SK-N-SH (cell line): ENCODE measurements at regions not wholly inside any gene's neighbourhood (a gene's known extent, or its start where the extent isn't known, plus 50 kb on each side); places are given as distances from the start of the nearest gene placed in this dataset.

Source experiments
- CTCF ChIA-PET: fragments of 300-600, 350-600 bp; formaldehyde crosslinking; extraction: SDS; loops from one replicate; lab custom pipeline; 2021; lab: Yijun Ruan, JAX
- POLR2A ChIA-PET: fragments of 350-600 bp; sonication (Branson Sonifier 250); formaldehyde crosslinking; extraction: SDS; loops from one replicate; lab custom pipeline; 2020; ENCODE audit warnings: antibody characterized with exemption, inconsistent platforms; lab: Yijun Ruan, JAX
- DNase-seq: peaks from one replicate; pipeline ENCODE4 v3.0.0; 2012
- H2AFZ ChIP-seq: fragments of 200-600 bp; sonication (generic); 2 replicates; pipeline ENCODE4 v1.8.1; 2016; ENCODE audit warnings: antibody characterized with exemption, mild to moderate bottlenecking, low read depth
- H3F3A ChIP-seq: fragments of 200-600 bp; sonication (generic); replicated peaks from 2 replicates; pipeline ENCODE3; 2016; ENCODE audit warnings: antibody characterized with exemption, mild to moderate bottlenecking; ENCODE audit not compliant: insufficient read depth
- H3K27ac ChIP-seq, 2 experiments: fragments of 200-500 bp in 1 of 2; fragments of 200-600 bp in 1 of 2; sonication (Bioruptor generic) in 1 of 2; sonication (generic), shearing (Covaris generic) in 1 of 2; 2 replicates each; pipeline versions ENCODE4 v1.5.1 to v1.6.1; 2014 to 2016; ENCODE audit warnings: low read depth in 2 of 2, inconsistent platforms in 1 of 2, low read length in 1 of 2, mild to moderate bottlenecking in 1 of 2, mixed read lengths in 1 of 2
- H3K27me3 ChIP-seq: fragments of 200-600 bp; sonication (generic), shearing (Covaris generic); 2 replicates; pipeline ENCODE4 v1.6.1; 2016; ENCODE audit warnings: mixed run types; ENCODE audit not compliant: insufficient read depth
- H3K36me3 ChIP-seq, 2 experiments: fragments of 200-500 bp in 1 of 2; fragments of 200-600 bp in 1 of 2; sonication (Bioruptor generic) in 1 of 2; sonication (generic) in 1 of 2; replicated peaks in 1 of 2; 2 replicates each; pipeline versions ENCODE3 to v1.5.1; 2014 to 2016; ENCODE audit warnings: low read length in 1 of 2, mild to moderate bottlenecking in 1 of 2; ENCODE audit not compliant: insufficient read depth in 2 of 2, control insufficient read depth in 1 of 2
- H3K4me1 ChIP-seq, 2 experiments: fragments of 200-500 bp in 1 of 2; fragments of 200-600 bp in 1 of 2; sonication (Bioruptor generic) in 1 of 2; sonication (generic), shearing (Covaris generic) in 1 of 2; 2 replicates each; pipeline versions ENCODE4 v1.5.1 to v1.6.1; 2014 to 2016; ENCODE audit warnings: low read depth in 1 of 2, low read length in 1 of 2, mixed run types in 1 of 2; ENCODE audit not compliant: insufficient read depth in 2 of 2, control insufficient read depth in 1 of 2
- H3K4me2 ChIP-seq: fragments of 200-600 bp; sonication (generic), shearing (Covaris generic); 2 replicates; pipeline ENCODE4 v1.6.1; 2017; ENCODE audit warnings: mixed run types
- H3K4me3 ChIP-seq, 2 experiments: fragments of 200-500 bp in 1 of 2; fragments of 200-600 bp in 1 of 2; sonication (Bioruptor generic) in 1 of 2; sonication (generic), shearing (Covaris generic) in 1 of 2; 2 replicates each; pipeline versions ENCODE4 v1.5.1 to v1.8.1; 2014 to 2016; ENCODE audit warnings: low read depth in 2 of 2, inconsistent platforms in 1 of 2, low read length in 1 of 2, mild to moderate bottlenecking in 1 of 2, mixed read lengths in 1 of 2, moderate library complexity in 1 of 2
- H3K79me2 ChIP-seq: fragments of 200-600 bp; sonication (generic); 2 replicates; pipeline ENCODE4 v1.8.1; 2017; ENCODE audit warnings: mild to moderate bottlenecking; ENCODE audit not compliant: insufficient read depth
- H3K9ac ChIP-seq: fragments of 200-600 bp; sonication (generic); 2 replicates; pipeline ENCODE4 v1.6.1; 2017; ENCODE audit warnings: mixed run types
- H3K9me2 ChIP-seq: fragments of 200-600 bp; sonication (generic); 2 replicates; pipeline ENCODE4 v1.6.1; 2017; ENCODE audit warnings: mixed run types
- H3K9me3 ChIP-seq: fragments of 200-600 bp; sonication (generic); 2 replicates; pipeline ENCODE4 v1.6.1; 2017; ENCODE audit warnings: mixed run types, mild to moderate bottlenecking, moderate library complexity
- H4K20me1 ChIP-seq: fragments of 200-600 bp; sonication (generic); 2 replicates; pipeline ENCODE4 v1.6.1; 2017; ENCODE audit warnings: mild to moderate bottlenecking, mixed run types; ENCODE audit not compliant: insufficient read depth
- CHD2 ChIP-seq: fragments of 150-350 bp; IDR thresholded peaks from 2 replicates; pipeline ENCODE4 v1.6.1; 2018; ENCODE audit warnings: low read length; ENCODE audit not compliant: partially characterized antibody
- ELF1 ChIP-seq: IDR thresholded peaks from 2 replicates; pipeline ENCODE4 v1.4.0; 2012
- EP300 ChIP-seq, 2 experiments: IDR thresholded peaks; 2 replicates each; pipeline versions ENCODE4 v1.4.0 to v1.6.1; 2012; ENCODE audit warnings: borderline replicate concordance in 1 of 2, low read depth in 1 of 2, low read length in 1 of 2
- EZH2phosphoT487 ChIP-seq: fragments of 200-600 bp; sonication (generic); IDR thresholded peaks from 2 replicates; pipeline ENCODE4 v1.6.1; 2017; ENCODE audit warnings: low read depth, mixed run types, mild to moderate bottlenecking, antibody characterized with exemption, moderate library complexity, borderline replicate concordance
- FOSL2 ChIP-seq: IDR thresholded peaks from 2 replicates; pipeline ENCODE4 v1.4.0; 2012; ENCODE audit warnings: low read depth, mild to moderate bottlenecking, moderate library complexity, borderline replicate concordance
- IRF3 ChIP-seq: fragments of 150-350 bp; IDR thresholded peaks from 2 replicates; pipeline ENCODE4 v1.6.1; 2016; ENCODE audit warnings: mild to moderate bottlenecking, low read depth, low read length
- JUND ChIP-seq: IDR thresholded peaks from 2 replicates; pipeline ENCODE4 v1.4.0; 2012
- MAX ChIP-seq: IDR thresholded peaks from 2 replicates; pipeline ENCODE4 v1.4.0; 2012; ENCODE audit warnings: low read depth
- MEF2A ChIP-seq: IDR thresholded peaks from 2 replicates; pipeline ENCODE4 v1.4.0; 2012; ENCODE audit warnings: low read depth, borderline replicate concordance
- NFIC ChIP-seq: IDR thresholded peaks from 2 replicates; pipeline ENCODE4 v1.4.0; 2012; ENCODE audit warnings: borderline replicate concordance
- PBX3 ChIP-seq: IDR thresholded peaks from 2 replicates; pipeline ENCODE4; 2012
- RCOR1 ChIP-seq: fragments of 150-350 bp; IDR thresholded peaks from 2 replicates; pipeline ENCODE4 v1.6.1; 2017; ENCODE audit warnings: antibody characterized with exemption, low read length
- RFX5 ChIP-seq: IDR thresholded peaks from 2 replicates; pipeline ENCODE4 v1.6.1; 2012; ENCODE audit warnings: mild to moderate bottlenecking, improper control_type of control experiment, low read length
- RXRA ChIP-seq: IDR thresholded peaks from 2 replicates; pipeline ENCODE4 v1.4.0; 2012; ENCODE audit warnings: low read depth, mild to moderate bottlenecking, borderline replicate concordance
- SIN3A ChIP-seq: IDR thresholded peaks from 2 replicates; pipeline ENCODE4 v1.6.1; 2012; ENCODE audit warnings: low read depth, mild to moderate bottlenecking, low read length, moderate library complexity, borderline replicate concordance
- TAF1 ChIP-seq: IDR thresholded peaks from 2 replicates; pipeline ENCODE4 v1.6.1; 2012; ENCODE audit warnings: low read depth, mild to moderate bottlenecking, low read length, moderate library complexity, borderline replicate concordance
- TEAD4 ChIP-seq: IDR thresholded peaks from 2 replicates; pipeline ENCODE4 v1.4.0; 2012; ENCODE audit warnings: mild to moderate bottlenecking, borderline replicate concordance; ENCODE audit not compliant: insufficient read depth
- USF2 ChIP-seq: fragments of 150-350 bp; IDR thresholded peaks from 2 replicates; pipeline ENCODE4 v1.6.1; 2017; ENCODE audit warnings: antibody characterized with exemption, low read length, low read depth, borderline replicate concordance
- ZBTB33 ChIP-seq: IDR thresholded peaks from 2 replicates; pipeline ENCODE4 v1.4.0; 2012; ENCODE audit warnings: low read depth, borderline replicate concordance
- WGBS: methylation state at CpG from one replicate; pipeline ENCODE4 v1.1.6; 2017; ENCODE audit warnings: low lambda C conversion rate; 5-methylcytosine and 5-hydroxymethylcytosine counted together

- Histone ChIP-seq H3K27ac (no peak overlapping the region), H3K9me3 (no peaks in the 10 kb centered on the region), H3K4me1 (peaks cover 0 to 5% of the 10 kb centered on the region in 2 experiments; a peak in 2 of 4 replicates), H3K36me3 (no peaks in the 10 kb centered on the region), H3K9ac (no peak overlapping the region), H3K4me3 (no peak overlapping the region), H2AFZ (no peak overlapping the region), H3K79me2 (no peaks in the 10 kb centered on the region), H3K9me2 (no peaks in the 10 kb centered on the region), H3K4me2 (no peak overlapping the region), H4K20me1 (no peaks in the 10 kb centered on the region), H3K27me3 (no peaks in the 10 kb centered on the region), H3F3A (no peaks in the 10 kb centered on the region)
- TF ChIP-seq ZBTB33, result no peak
- TF ChIP-seq TEAD4, result no peak
- no peak for TF ChIP-seq NFIC
- no peak for TF ChIP-seq TAF1
- no peak for TF ChIP-seq MAX
- no peak for TF ChIP-seq EP300 (IDR thresholded peaks at IDR 0.05; ENCODE audit: borderline replicate concordance in 1 of 2, low read depth in 1 of 2, low read length in 1 of 2)
- TF ChIP-seq FOSL2, result no peak
- TF ChIP-seq RXRA, result no peak
- no peak for TF ChIP-seq IRF3
- TF ChIP-seq JUND, result no peak
- no peak for TF ChIP-seq MEF2A
- TF ChIP-seq CHD2, result no peak
- TF ChIP-seq RCOR1, result no peak
- no peak for TF ChIP-seq EZH2phosphoT487
- TF ChIP-seq RFX5, result no peak
- no peak for TF ChIP-seq USF2
- no peak for TF ChIP-seq PBX3
- no peak for TF ChIP-seq ELF1
- no peak for TF ChIP-seq SIN3A
- POLR2A ChIA-PET, result no interaction called here
- CTCF ChIA-PET, result interaction anchor here (0.9 kb wide), 1 partner anchor 23 kb away, joined by 3 read pairs; no protein-coding TSS in a partner anchor
- DNase-seq, result no peak
- WGBS, result 61% methylated on average over 4 of the region's 4 CpGs
These were observed 873.8 kb upstream of the WWC1 start for GRCh38 chr5:167417662-167418061.
